Sigmoid colon (tissue), 3 donors: ENCODE measurements at regions not wholly inside any gene's neighbourhood (a gene's known extent, or its start where the extent isn't known, plus 50 kb on each side); places are given as distances from the start of the nearest gene placed in this dataset.

Source experiments
- POLR2A ChIP-seq, 2 donors: fragments of 450-650 bp; IDR thresholded peaks; one replicate each; pipeline ENCODE4 v1.6.1; 2016; ENCODE audit warnings: antibody characterized with exemption in 2 of 2, mild to moderate bottlenecking in 2 of 2, moderate library complexity in 2 of 2
- TF ChIP-seq, protein P1 (sequence below), 4 experiments: fragments of 450-650 bp in 3 of 4; fragments of 200-600 bp in 1 of 4; IDR thresholded peaks; one replicate each; pipeline ENCODE4 v1.5.1; 2016 to 2019; ENCODE audit warnings: antibody characterized with exemption in 4 of 4, mild to moderate bottlenecking in 3 of 4, moderate library complexity in 2 of 4

- TF ChIP-seq, protein P1, sequence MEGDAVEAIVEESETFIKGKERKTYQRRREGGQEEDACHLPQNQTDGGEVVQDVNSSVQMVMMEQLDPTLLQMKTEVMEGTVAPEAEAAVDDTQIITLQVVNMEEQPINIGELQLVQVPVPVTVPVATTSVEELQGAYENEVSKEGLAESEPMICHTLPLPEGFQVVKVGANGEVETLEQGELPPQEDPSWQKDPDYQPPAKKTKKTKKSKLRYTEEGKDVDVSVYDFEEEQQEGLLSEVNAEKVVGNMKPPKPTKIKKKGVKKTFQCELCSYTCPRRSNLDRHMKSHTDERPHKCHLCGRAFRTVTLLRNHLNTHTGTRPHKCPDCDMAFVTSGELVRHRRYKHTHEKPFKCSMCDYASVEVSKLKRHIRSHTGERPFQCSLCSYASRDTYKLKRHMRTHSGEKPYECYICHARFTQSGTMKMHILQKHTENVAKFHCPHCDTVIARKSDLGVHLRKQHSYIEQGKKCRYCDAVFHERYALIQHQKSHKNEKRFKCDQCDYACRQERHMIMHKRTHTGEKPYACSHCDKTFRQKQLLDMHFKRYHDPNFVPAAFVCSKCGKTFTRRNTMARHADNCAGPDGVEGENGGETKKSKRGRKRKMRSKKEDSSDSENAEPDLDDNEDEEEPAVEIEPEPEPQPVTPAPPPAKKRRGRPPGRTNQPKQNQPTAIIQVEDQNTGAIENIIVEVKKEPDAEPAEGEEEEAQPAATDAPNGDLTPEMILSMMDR (IDR thresholded peaks at IDR 0.05), result no peak
- no peak for TF ChIP-seq POLR2A (IDR thresholded peaks at IDR 0.05)
Measured at GRCh38 chr4:23956601-23957364, 66.9 kb upstream of the PPARGC1A start.
